GM12892 (cell line): ENCODE measurements at regions not wholly inside any gene's neighbourhood (a gene's known extent, or its start where the extent isn't known, plus 50 kb on each side); places are given as distances from the start of the nearest gene placed in this dataset.

Experiments used
- POLR2AphosphoS5 ChIP-seq: IDR thresholded peaks from 2 replicates; pipeline ENCODE4 v1.6.1; 2011; ENCODE audit warnings: low read depth, low read length, control low read depth
- TAF1 ChIP-seq: IDR thresholded peaks from 2 replicates; pipeline ENCODE4 v1.6.1; 2011; ENCODE audit warnings: low read depth, mild to moderate bottlenecking, control low read depth, low read length, borderline replicate concordance

DNA sequence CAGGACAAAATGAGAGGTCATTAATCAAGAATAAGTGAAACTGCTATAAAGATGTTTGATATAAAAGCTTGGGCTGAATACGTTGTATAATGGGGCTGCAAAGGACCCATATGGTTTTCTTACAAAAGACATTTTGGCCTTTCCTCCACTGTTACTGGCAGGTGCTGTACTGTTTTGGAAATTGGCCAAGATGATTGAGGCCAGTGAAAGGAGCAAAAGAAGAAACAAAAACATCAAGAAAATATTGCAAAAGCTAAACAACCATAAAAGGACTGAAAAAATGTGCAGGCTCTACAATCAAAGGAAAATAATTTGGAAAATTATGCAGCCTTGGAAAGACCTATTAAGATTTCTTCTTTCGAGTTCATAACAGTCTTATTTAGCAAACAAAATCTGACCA lies 222.2 kb upstream of the PPP1R2C start:
- TF ChIP-seq TAF1 (no peak), POLR2AphosphoS5 (no peak)
